Suprapubic skin (tissue), 4 donors: ENCODE measurements at regions not wholly inside any gene's neighbourhood (a gene's known extent, or its start where the extent isn't known, plus 50 kb on each side); places are given as distances from the start of the nearest gene placed in this dataset.

ENCODE experiments used
- DNase-seq, 2 donors: peaks; one replicate each; pipeline ENCODE4 v3.0.0-alpha.2; 2019; ENCODE audit warnings: low spot score in 2 of 2
- H3K27ac ChIP-seq: fragments of 200-600 bp; sonication (generic); one replicate; pipeline ENCODE4 v1.5.1; 2019
- H3K27me3 ChIP-seq: fragments of 200-600 bp; sonication (generic); one replicate; pipeline ENCODE4 v1.5.1; 2019
- H3K36me3 ChIP-seq: fragments of 200-600 bp; sonication (generic); one replicate; pipeline ENCODE4 v1.5.1; 2019
- H3K4me1 ChIP-seq: fragments of 200-600 bp; sonication (generic); one replicate; pipeline ENCODE4 v1.5.1; 2019
- H3K4me3 ChIP-seq: fragments of 200-600 bp; sonication (generic); one replicate; pipeline ENCODE4 v1.5.1; 2019; ENCODE audit warnings: mild to moderate bottlenecking
- H3K9me3 ChIP-seq: fragments of 200-600 bp; sonication (generic); one replicate; pipeline ENCODE4 v1.5.1; 2019
- CTCF ChIP-seq, 2 donors: fragments of 200-600 bp in 1 of 2; fragments of 450-650 bp in 1 of 2; sonication (generic) in 1 of 2; IDR thresholded peaks; one replicate each; pipeline ENCODE4 v1.5.1; 2016 to 2019; ENCODE audit warnings: antibody characterized with exemption in 2 of 2, mild to moderate bottlenecking in 1 of 2, moderate library complexity in 1 of 2
- EP300 ChIP-seq: sonication (generic); formaldehyde crosslinking; IDR thresholded peaks from one replicate; pipeline ENCODE4 v1.6.1; 2017; ENCODE audit warnings: antibody characterized with exemption
- POLR2A ChIP-seq, 2 donors: fragments of 450-650 bp; IDR thresholded peaks; one replicate each; pipeline ENCODE4 v1.6.1; 2017; ENCODE audit warnings: antibody characterized with exemption in 2 of 2, mild to moderate bottlenecking in 2 of 2, moderate library complexity in 2 of 2
- POLR2AphosphoS5 ChIP-seq, 3 donors: sonication (generic); formaldehyde crosslinking; IDR thresholded peaks; one replicate each; pipeline ENCODE4 v1.6.1; 2017; ENCODE audit warnings: antibody characterized with exemption in 3 of 3
- WGBS: methylation state at CpG from one replicate; pipeline ENCODE4 v1.1.5; 2018; 5-methylcytosine and 5-hydroxymethylcytosine counted together

GRCh38 chr11:92067016-92067415 is 157.6 kb upstream of the FAT3 start:
- Histone ChIP-seq H3K27me3 (no peaks in the 10 kb centered on the region), H3K9me3 (no peaks in the 10 kb centered on the region), H3K4me3 (no peak overlapping the region), H3K27ac (no peak overlapping the region), H3K4me1 (no peaks in the 10 kb centered on the region), H3K36me3 (no peaks in the 10 kb centered on the region)
- DNase-seq, result no peak
- TF ChIP-seq EP300 (no peak), POLR2A (IDR thresholded peaks at IDR 0.05) (no peak)

- no peak for TF ChIP-seq CTCF (IDR thresholded peaks at IDR 0.05)
- no peak for TF ChIP-seq POLR2A (IDR thresholded peaks at IDR 0.05)
- TF ChIP-seq POLR2AphosphoS5 (IDR thresholded peaks at IDR 0.05), result no peak
- TF ChIP-seq EP300, result no peak
- no peaks in the 10 kb centered on the region for H3K4me1 ChIP-seq
- 59% methylated on average over 3 of the region's 3 CpGs for WGBS
- no peaks in the 10 kb centered on the region for H3K9me3 ChIP-seq
- no peaks in the 10 kb centered on the region for H3K27me3 ChIP-seq
- H3K4me3 ChIP-seq, result no peak overlapping the region
- no peaks in the 10 kb centered on the region for H3K36me3 ChIP-seq
- no peak overlapping the region for H3K27ac ChIP-seq
- no peak for DNase-seq
These were observed 163.1 kb upstream of the FAT3 start for GRCh38 chr11:92061456-92062062.

- DNase-seq, result no peak
- 49% methylated on average over 2 of the region's 2 CpGs for WGBS
- no peaks in the 10 kb centered on the region for H3K4me1 ChIP-seq
- H3K27ac ChIP-seq, result no peak overlapping the region
- no peak for TF ChIP-seq CTCF (IDR thresholded peaks at IDR 0.05)
- TF ChIP-seq POLR2AphosphoS5 (IDR thresholded peaks at IDR 0.05), result no peak
- TF ChIP-seq POLR2A (IDR thresholded peaks at IDR 0.05), result no peak
- no peak for TF ChIP-seq EP300
- H3K36me3 ChIP-seq, result no peaks in the 10 kb centered on the region
- H3K4me3 ChIP-seq, result no peak overlapping the region
- H3K9me3 ChIP-seq, result no peaks in the 10 kb centered on the region
- no peaks in the 10 kb centered on the region for H3K27me3 ChIP-seq
These were observed 166.7 kb upstream of the FAT3 start for GRCh38 chr11:92057849-92058442.

GRCh38 chr11:92053216-92053615 is 171.4 kb upstream of the FAT3 start:
- Histone ChIP-seq H3K9me3 (no peaks in the 10 kb centered on the region), H3K4me3 (no peak overlapping the region), H3K36me3 (no peaks in the 10 kb centered on the region), H3K4me1 (no peaks in the 10 kb centered on the region), H3K27ac (no peak overlapping the region), H3K27me3 (no peaks in the 10 kb centered on the region)
- TF ChIP-seq POLR2A (IDR thresholded peaks at IDR 0.05), result no peak
- TF ChIP-seq CTCF (IDR thresholded peaks at IDR 0.05), result no peak
- no peak for TF ChIP-seq POLR2AphosphoS5 (IDR thresholded peaks at IDR 0.05)
- no peak for TF ChIP-seq EP300
- DNase-seq, result no peak

- WGBS, result 51% methylated on average over 2 of the region's 2 CpGs
- no peak for DNase-seq
- Histone ChIP-seq H3K27ac (no peak overlapping the region), H3K4me1 (no peaks in the 10 kb centered on the region), H3K4me3 (no peak overlapping the region), H3K9me3 (no peaks in the 10 kb centered on the region), H3K27me3 (no peaks in the 10 kb centered on the region), H3K36me3 (no peaks in the 10 kb centered on the region)
- TF ChIP-seq EP300 (no peak), POLR2A (IDR thresholded peaks at IDR 0.05) (no peak), CTCF (IDR thresholded peaks at IDR 0.05) (no peak), POLR2AphosphoS5 (IDR thresholded peaks at IDR 0.05) (no peak)
These were observed 174.3 kb upstream of the FAT3 start for GRCh38 chr11:92050305-92050704.

GRCh38 chr11:92048415-92048814 is 176.2 kb upstream of the FAT3 start:
- no peaks in the 10 kb centered on the region for H3K36me3 ChIP-seq
- H3K27me3 ChIP-seq, result no peaks in the 10 kb centered on the region
- H3K4me3 ChIP-seq, result no peak overlapping the region
- H3K27ac ChIP-seq, result no peak overlapping the region
- WGBS, result 3% methylated on average over 1 of the region's 1 CpG
- no peak for DNase-seq
- no peak for TF ChIP-seq EP300
- TF ChIP-seq CTCF (IDR thresholded peaks at IDR 0.05), result no peak
- no peak for TF ChIP-seq POLR2A (IDR thresholded peaks at IDR 0.05)
- no peak for TF ChIP-seq POLR2AphosphoS5 (IDR thresholded peaks at IDR 0.05)
- no peaks in the 10 kb centered on the region for H3K4me1 ChIP-seq
- H3K9me3 ChIP-seq, result no peaks in the 10 kb centered on the region
